Keratinocyte (primary cell): ENCODE measurements at regions not wholly inside any gene's neighbourhood (a gene's known extent, or its start where the extent isn't known, plus 50 kb on each side); places are given as distances from the start of the nearest gene placed in this dataset.

ENCODE experiments used
- DNase-seq: peaks from one replicate; pipeline ENCODE4 v3.0.0-alpha.2; 2011; ENCODE audit warnings: low read depth, missing footprints, low spot score
- FAIRE-seq: peaks from 2 replicates; lab custom pipeline; 2011; peaks lifted over from hg19 to GRCh38; lab: Jason Lieb, UNC
- H2AFZ ChIP-seq: 2 replicates; pipeline ENCODE4 v1.6.0; 2012; ENCODE audit warnings: low read length, control low read depth, inconsistent platforms; ENCODE audit not compliant: control insufficient read depth
- H3K27ac ChIP-seq: 2 replicates; pipeline ENCODE4 v1.5.1; 2011; ENCODE audit warnings: low read length; ENCODE audit not compliant: control insufficient read depth, insufficient read depth
- H3K27me3 ChIP-seq: 3 replicates; pipeline ENCODE4 v1.6.0; 2011; ENCODE audit warnings: low read length; ENCODE audit not compliant: control insufficient read depth, insufficient read depth; ENCODE audit errors: extremely low read depth
- H3K36me3 ChIP-seq, 2 experiments: 2 replicates in 1 of 2; 3 replicates in 1 of 2; pipeline ENCODE4 v1.5.1; 2011; ENCODE audit warnings: low read length in 2 of 2, mild to moderate bottlenecking in 1 of 2; ENCODE audit not compliant: control insufficient read depth in 2 of 2, insufficient read depth in 2 of 2; ENCODE audit errors: extremely low read depth in 1 of 2
- H3K4me1 ChIP-seq: 3 replicates; pipeline ENCODE4 v1.5.1; 2011; ENCODE audit warnings: low read length; ENCODE audit not compliant: control insufficient read depth, insufficient read depth; ENCODE audit errors: extremely low read depth
- H3K4me2 ChIP-seq: 3 replicates; pipeline ENCODE4 v1.6.0; 2011; ENCODE audit warnings: low read depth, low read length; ENCODE audit not compliant: control insufficient read depth, insufficient read depth; ENCODE audit errors: extremely low read depth
- H3K4me3 ChIP-seq, 3 experiments: fragments of 200-600 bp in 1 of 3; sonication (generic) in 1 of 3; 2 replicates in 2 of 3; 3 replicates in 1 of 3; pipeline ENCODE4 v1.5.1; 2011 to 2016; ENCODE audit warnings: low read length in 3 of 3, mild to moderate bottlenecking in 3 of 3, control low read depth in 2 of 3, inconsistent platforms in 1 of 3, low read depth in 1 of 3, mixed read lengths in 1 of 3, mixed run types in 1 of 3, moderate library complexity in 1 of 3; ENCODE audit not compliant: control insufficient read depth in 2 of 3, insufficient read depth in 2 of 3; ENCODE audit errors: extremely low read depth in 1 of 3
- H3K79me2 ChIP-seq: 2 replicates; pipeline ENCODE4 v1.6.0; 2012; ENCODE audit warnings: low read length; ENCODE audit not compliant: control insufficient read depth, insufficient read depth
- H3K9ac ChIP-seq: 3 replicates; pipeline ENCODE4 v1.6.0; 2011; ENCODE audit warnings: low read length; ENCODE audit not compliant: control insufficient read depth, insufficient read depth; ENCODE audit errors: extremely low read depth
- H3K9me1 ChIP-seq: 3 replicates; pipeline ENCODE4 v1.6.0; 2011; ENCODE audit warnings: low read length; ENCODE audit not compliant: control insufficient read depth, insufficient read depth; ENCODE audit errors: extremely low read depth
- H3K9me3 ChIP-seq: 2 replicates; pipeline ENCODE4 v1.5.1; 2012; ENCODE audit warnings: low read depth, low read length; ENCODE audit not compliant: control insufficient read depth
- H4K20me1 ChIP-seq: 3 replicates; pipeline ENCODE4 v1.6.0; 2011; ENCODE audit warnings: low read length; ENCODE audit not compliant: control insufficient read depth, insufficient read depth; ENCODE audit errors: extremely low read depth
- EZH2 ChIP-seq: IDR thresholded peaks from one replicate; pipeline ENCODE4 v1.6.1; 2012; ENCODE audit warnings: inconsistent platforms, mild to moderate bottlenecking, low read length, moderate library complexity
- dilution Hi-C: fragments of 300-500 bp; cut with MboI; formaldehyde crosslinking; loops from one replicate; pipeline ENCODE4 v1.7.0; 2020; ENCODE audit warnings: low sequenced_read_pairs; ENCODE audit not compliant: extremely low pct_ligation_motif_present
- TF ChIP-seq, protein P1 (sequence below), 3 experiments: IDR thresholded peaks in 1 of 3; conservative IDR thresholded peaks in 1 of 3; optimal IDR thresholded peaks in 1 of 3; 2 replicates in 2 of 3; 3 replicates in 1 of 3; pipeline versions ENCODE3 to v1.5.1; 2011; ENCODE audit warnings: low read length in 3 of 3, mild to moderate bottlenecking in 3 of 3, moderate library complexity in 2 of 3, control low read depth in 1 of 3, inconsistent platforms in 1 of 3; ENCODE audit not compliant: insufficient read depth in 2 of 3; ENCODE audit errors: extremely low read depth in 1 of 3

DNA sequence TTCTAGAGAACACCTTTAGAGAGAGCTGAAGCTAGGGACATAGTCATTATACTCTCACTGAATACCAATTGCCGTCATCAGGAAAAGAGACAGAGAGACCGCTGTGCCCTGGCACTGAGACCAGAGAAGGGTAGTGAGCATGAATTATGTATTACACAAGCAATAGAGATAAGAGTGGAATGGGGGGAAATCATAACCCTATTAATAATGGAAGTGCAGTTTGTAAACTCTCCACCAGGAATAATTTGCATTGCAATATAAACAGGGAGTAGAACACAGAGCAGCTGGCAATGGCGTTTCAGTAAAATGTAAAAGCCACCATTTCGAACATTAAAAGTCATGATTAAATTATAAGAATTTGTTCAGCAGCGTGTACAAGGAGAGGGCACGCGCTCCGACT is 244.5 kb downstream of the MAFB start:
- H3K9me1 ChIP-seq: no peaks in the 10 kb centered on the region
- TF ChIP-seq, protein P1, sequence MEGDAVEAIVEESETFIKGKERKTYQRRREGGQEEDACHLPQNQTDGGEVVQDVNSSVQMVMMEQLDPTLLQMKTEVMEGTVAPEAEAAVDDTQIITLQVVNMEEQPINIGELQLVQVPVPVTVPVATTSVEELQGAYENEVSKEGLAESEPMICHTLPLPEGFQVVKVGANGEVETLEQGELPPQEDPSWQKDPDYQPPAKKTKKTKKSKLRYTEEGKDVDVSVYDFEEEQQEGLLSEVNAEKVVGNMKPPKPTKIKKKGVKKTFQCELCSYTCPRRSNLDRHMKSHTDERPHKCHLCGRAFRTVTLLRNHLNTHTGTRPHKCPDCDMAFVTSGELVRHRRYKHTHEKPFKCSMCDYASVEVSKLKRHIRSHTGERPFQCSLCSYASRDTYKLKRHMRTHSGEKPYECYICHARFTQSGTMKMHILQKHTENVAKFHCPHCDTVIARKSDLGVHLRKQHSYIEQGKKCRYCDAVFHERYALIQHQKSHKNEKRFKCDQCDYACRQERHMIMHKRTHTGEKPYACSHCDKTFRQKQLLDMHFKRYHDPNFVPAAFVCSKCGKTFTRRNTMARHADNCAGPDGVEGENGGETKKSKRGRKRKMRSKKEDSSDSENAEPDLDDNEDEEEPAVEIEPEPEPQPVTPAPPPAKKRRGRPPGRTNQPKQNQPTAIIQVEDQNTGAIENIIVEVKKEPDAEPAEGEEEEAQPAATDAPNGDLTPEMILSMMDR (optimal IDR thresholded peaks at IDR 0.05 in 1 of 3, IDR thresholded peaks at IDR 0.05 in 1 of 3, conservative IDR thresholded peaks at IDR 0.05 in 1 of 3; ENCODE audit: extremely low read depth in 1 of 3, insufficient read depth in 2 of 3, low read length in 3 of 3): no peak
- TF ChIP-seq EZH2: no peak
- H3K79me2 ChIP-seq: no peaks in the 10 kb centered on the region
- no peak for FAIRE-seq
- H3K9ac ChIP-seq: no peak overlapping the region
- H3K27ac ChIP-seq: no peak overlapping the region
- no peak for DNase-seq
- no peaks in the 10 kb centered on the region for H3K4me1 ChIP-seq
- H3K36me3 ChIP-seq: no peaks in the 10 kb centered on the region
- no peak overlapping the region for H3K4me2 ChIP-seq
- dilution Hi-C loops: no loop called here
- no peaks in the 10 kb centered on the region for H3K27me3 ChIP-seq
- no peaks in the 10 kb centered on the region for H4K20me1 ChIP-seq
- no peaks in the 10 kb centered on the region for H3K9me3 ChIP-seq
- H3K4me3 ChIP-seq: no peak overlapping the region
- H2AFZ ChIP-seq: no peak overlapping the region

DNA sequence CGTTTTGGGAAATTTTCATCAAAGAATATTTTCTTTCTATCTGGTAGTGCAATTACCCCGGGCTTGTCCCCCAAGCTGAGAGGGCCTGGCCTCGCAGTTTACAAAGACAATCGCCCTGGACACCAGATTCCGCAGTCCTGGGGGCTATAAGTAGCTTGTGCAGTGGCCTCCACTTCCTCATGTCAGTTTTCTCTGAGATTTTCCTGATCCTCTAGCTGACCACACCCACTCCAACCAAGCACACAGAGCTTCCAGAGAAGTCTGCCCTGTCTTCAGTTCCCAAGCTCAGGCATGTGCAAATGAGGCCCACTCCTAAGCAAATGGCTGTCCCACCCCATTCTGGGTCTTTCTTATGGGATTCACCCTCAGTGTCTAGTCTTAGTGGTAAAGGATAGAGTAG is 245.3 kb downstream of the MAFB start:
- no peak overlapping the region for H3K9ac ChIP-seq
- dilution Hi-C loops: no loop called here
- TF ChIP-seq, protein P1 (optimal IDR thresholded peaks at IDR 0.05 in 1 of 3, IDR thresholded peaks at IDR 0.05 in 1 of 3, conservative IDR thresholded peaks at IDR 0.05 in 1 of 3; ENCODE audit: extremely low read depth in 1 of 3, insufficient read depth in 2 of 3, low read length in 3 of 3): no peak
- TF ChIP-seq EZH2: no peak
- H3K4me1 ChIP-seq: no peaks in the 10 kb centered on the region
- FAIRE-seq: no peak
- no peaks in the 10 kb centered on the region for H3K36me3 ChIP-seq
- no peak for DNase-seq
- no peaks in the 10 kb centered on the region for H3K9me3 ChIP-seq
- no peaks in the 10 kb centered on the region for H3K79me2 ChIP-seq
- H3K27me3 ChIP-seq: no peaks in the 10 kb centered on the region
- no peak overlapping the region for H3K4me2 ChIP-seq
- no peaks in the 10 kb centered on the region for H4K20me1 ChIP-seq
- H2AFZ ChIP-seq: no peak overlapping the region
- no peaks in the 10 kb centered on the region for H3K9me1 ChIP-seq
- H3K27ac ChIP-seq: no peak overlapping the region
- H3K4me3 ChIP-seq: no peak overlapping the region
